ENCODE measurements at regions not wholly inside any gene's neighbourhood (a gene's known extent, or its start where the extent isn't known, plus 50 kb on each side); places are given as distances from the start of the nearest gene placed in this dataset.

DNA sequence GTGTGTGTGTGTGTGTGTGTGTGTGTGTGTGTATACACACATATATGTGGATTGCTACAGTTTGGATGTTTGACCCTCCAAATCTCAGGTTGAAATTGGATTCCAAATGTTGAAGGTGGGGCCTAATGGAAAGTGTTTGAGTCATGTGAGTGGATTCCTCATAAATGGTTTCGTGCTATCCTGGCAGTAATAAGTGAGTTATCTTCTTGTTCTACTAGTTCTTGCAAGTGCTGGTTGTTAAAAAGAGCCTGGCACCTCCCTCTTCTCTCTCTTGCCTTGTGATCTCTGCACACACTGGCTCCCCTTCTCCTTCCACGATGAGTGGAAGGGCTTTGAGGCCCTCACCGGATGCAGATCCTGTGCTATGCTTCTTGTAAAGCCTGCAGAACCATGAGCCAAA lies 344.1 kb downstream of the SH2D1A start:
- no peaks in the 10 kb centered on the region; the same call in 1 of the 2 replicates for H3K4me1 ChIP-seq (ENCODE audit: insufficient read depth, low read length)
- H3K56ac ChIP-seq (ENCODE audit: insufficient read length, low read depth, low read length): no peak overlapping the region
- no peak overlapping the region for H3K18ac ChIP-seq (ENCODE audit: insufficient read length, low read depth, low read length)
- H3K23me2 ChIP-seq (ENCODE audit: insufficient read length, low read depth, low read length, poor library complexity, severe bottlenecking): no peaks in the 10 kb centered on the region
- H3K9me3 Mint-ChIP-seq: peaks cover 5 to 10% of the 10 kb centered on the region in 2 experiments
- no peaks in the 10 kb centered on the region for H3K27me3 Mint-ChIP-seq (ENCODE audit: low read depth)
- WGBS (ENCODE audit: extremely low coverage, insufficient read length, low lambda C conversion rate): no CpG with 5 or more reads among the region's 3 CpGs
- no peaks in the 10 kb centered on the region for H4K20me1 ChIP-seq (ENCODE audit: control insufficient read depth, insufficient read depth, insufficient read length)
- no peak overlapping the region for H2AFZ ChIP-seq (ENCODE audit: low read length)
- no peak overlapping the region for H3K9ac ChIP-seq (ENCODE audit: extremely low read depth, insufficient read length, low read length)
- no peaks in the 10 kb centered on the region for H3K79me1 ChIP-seq (ENCODE audit: insufficient read depth, low read depth, low read length, poor library complexity, severe bottlenecking)
- H3K14ac ChIP-seq (ENCODE audit: insufficient read depth, low read length): no peak overlapping the region
- H3K4me2 ChIP-seq (ENCODE audit: insufficient read depth, insufficient read length, low read length): no peak overlapping the region
- H2BK20ac ChIP-seq (ENCODE audit: low read depth, low read length, poor library complexity, severe bottlenecking): no peak overlapping the region
- no peak for TF ChIP-seq CTCF (conservative IDR thresholded peaks at IDR 0.05)
- H3K4me1 Mint-ChIP-seq: no peaks in the 10 kb centered on the region
- no peak overlapping the region for H2BK12ac ChIP-seq (ENCODE audit: insufficient read length, low read depth, low read length)
- no peak overlapping the region for H3K4me3 Mint-ChIP-seq
- H4K5ac ChIP-seq (ENCODE audit: insufficient read length, low read depth, low read length): no peak overlapping the region
- H3K27ac ChIP-seq (ENCODE audit: insufficient read length, low read depth, low read length): no peak overlapping the region
- H3K9me3 ChIP-seq (ENCODE audit: control insufficient read depth, low read depth, low read length): no peaks in the 10 kb centered on the region
- peak overlapping the region in 2 of 3 experiments; percentile 36 to 45; a peak in 2 of 7 replicates for H3K27ac Mint-ChIP-seq
- no peak overlapping the region for H2BK120ac ChIP-seq (ENCODE audit: low read depth, low read length, poor library complexity, severe bottlenecking)
- H4K91ac ChIP-seq (ENCODE audit: insufficient read length, low read depth, low read length): no peak overlapping the region
- no peak overlapping the region for H2BK15ac ChIP-seq (ENCODE audit: low read depth, low read length)
- no peak overlapping the region for H3K4ac ChIP-seq (ENCODE audit: low read depth, low read length)
- H4K8ac ChIP-seq (replicated peaks; ENCODE audit: insufficient read length, low read depth, low read length): no peak overlapping the region
- peaks cover 0 to 5% (median 0%) of the 10 kb centered on the region in 3 experiments; a peak in 1 of 7 replicates for H3K36me3 Mint-ChIP-seq (ENCODE audit: insufficient read depth in 1 of 3, low read depth in 3 of 3)
- H2BK5ac ChIP-seq (ENCODE audit: insufficient read length, low read length): no peak overlapping the region
- no peak overlapping the region for H2AK5ac ChIP-seq (ENCODE audit: insufficient read length, low read length)
- H3K79me2 ChIP-seq (ENCODE audit: insufficient read depth, low read length): no peaks in the 10 kb centered on the region
- DNase-seq: no peak
- H3K23ac ChIP-seq (ENCODE audit: insufficient read length, low read depth, low read length): no peak overlapping the region
- no peaks in the 10 kb centered on the region for H3K27me3 ChIP-seq (ENCODE audit: insufficient read depth, low read length)
- H3T11ph ChIP-seq (ENCODE audit: low read length): no peak overlapping the region
